Psoas muscle (tissue), 7 donors: ENCODE measurements at regions not wholly inside any gene's neighbourhood (a gene's known extent, or its start where the extent isn't known, plus 50 kb on each side); places are given as distances from the start of the nearest gene placed in this dataset.

Source experiments
- ATAC-seq, 4 donors: fragments of 200-7000 bp; cut with Tn5 transposase; one replicate each; pipeline ENCODE4 v1.9.1; 2020; ENCODE audit warnings: moderate library complexity in 3 of 4, mild to moderate bottlenecking in 2 of 4
- DNase-seq, 2 donors: peaks; one replicate each; pipeline ENCODE4 v3.0.0-alpha.2; 2020
- H3K27ac ChIP-seq: fragments of 200-600 bp; one replicate; pipeline ENCODE4 v1.8.0; 2022
- H3K27me3 ChIP-seq, 3 donors: fragments of 200-600 bp in 1 of 3; one replicate each; pipeline versions ENCODE4 v1.6.1 to v1.8.0; 2013 to 2022; ENCODE audit warnings: low read length in 2 of 3, mild to moderate bottlenecking in 2 of 3, moderate library complexity in 1 of 3; ENCODE audit not compliant: insufficient read depth in 3 of 3
- H3K36me3 ChIP-seq, 2 donors: fragments of 200-600 bp in 1 of 2; one replicate each; pipeline versions ENCODE4 v1.6.1 to v1.8.0; 2013 to 2022; ENCODE audit warnings: low read depth in 1 of 2, mild to moderate bottlenecking in 1 of 2, moderate library complexity in 1 of 2; ENCODE audit not compliant: insufficient read depth in 1 of 2
- H3K4me1 ChIP-seq: fragments of 200-600 bp; one replicate; pipeline ENCODE4 v1.8.0; 2022
- H3K4me3 ChIP-seq: fragments of 200-600 bp; one replicate; pipeline ENCODE4 v1.8.0; 2022; ENCODE audit warnings: mild to moderate bottlenecking
- H3K9me3 ChIP-seq: fragments of 200-600 bp; one replicate; pipeline ENCODE4 v1.8.0; 2022
- WGBS, 3 donors: extraction: QIAGEN DNeasy Blood & Tissue Kit; methylation state at CpG; one replicate each; pipeline versions ENCODE4 v1.1.6 to v1.1.7; 2013; 5-methylcytosine and 5-hydroxymethylcytosine counted together
- intact Hi-C, 2 donors: fragments of 100-400 bp; cut with DNase I; formaldehyde crosslinking; loops; one replicate each; pipeline versions ENCODE4 v1.11.0 to v1.14.2; 2022
- TF ChIP-seq, protein P1 (sequence below): fragments of 200-600 bp; IDR thresholded peaks from one replicate; pipeline ENCODE4 v1.8.0; 2022; ENCODE audit warnings: antibody characterized with exemption
- donor health status: healthy with polysubstance abuse.
- donor health status: DM: no; HTN: no; CAD: no; lungs with moderate emphysema.
- donor health status: Bipolar disorder and iron deficiency.
- donor health status: healthy.
- donor health status: DM: yes; HTN: yes; CAD: no.
- donor health status: DM: no; HTN: no; CAD: no.
- donor health status: DM: yes; HTN: yes; CAD: no.

DNA sequence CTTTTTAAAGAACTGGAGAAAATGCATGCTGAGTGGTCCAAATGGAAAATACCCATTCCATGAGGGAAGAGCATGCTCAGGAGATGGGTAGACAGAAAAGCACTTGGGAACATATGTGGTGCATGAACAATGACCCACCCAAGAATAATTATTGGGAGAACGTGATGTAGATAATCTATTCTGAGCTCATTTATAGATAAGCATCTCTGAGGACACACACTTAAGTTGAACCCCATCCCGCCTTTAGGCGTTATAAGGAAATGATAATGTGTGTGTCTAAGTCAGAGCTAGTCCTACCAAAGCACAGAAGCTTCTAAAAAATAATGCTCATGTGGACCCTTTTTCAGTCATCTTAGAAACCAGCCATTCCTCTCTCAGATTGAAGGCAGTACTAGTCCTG is 189.9 kb downstream of the KTN1 start:
- no peak for ATAC-seq
- no peaks in the 10 kb centered on the region for H3K27me3 ChIP-seq
- no peak for DNase-seq

DNA sequence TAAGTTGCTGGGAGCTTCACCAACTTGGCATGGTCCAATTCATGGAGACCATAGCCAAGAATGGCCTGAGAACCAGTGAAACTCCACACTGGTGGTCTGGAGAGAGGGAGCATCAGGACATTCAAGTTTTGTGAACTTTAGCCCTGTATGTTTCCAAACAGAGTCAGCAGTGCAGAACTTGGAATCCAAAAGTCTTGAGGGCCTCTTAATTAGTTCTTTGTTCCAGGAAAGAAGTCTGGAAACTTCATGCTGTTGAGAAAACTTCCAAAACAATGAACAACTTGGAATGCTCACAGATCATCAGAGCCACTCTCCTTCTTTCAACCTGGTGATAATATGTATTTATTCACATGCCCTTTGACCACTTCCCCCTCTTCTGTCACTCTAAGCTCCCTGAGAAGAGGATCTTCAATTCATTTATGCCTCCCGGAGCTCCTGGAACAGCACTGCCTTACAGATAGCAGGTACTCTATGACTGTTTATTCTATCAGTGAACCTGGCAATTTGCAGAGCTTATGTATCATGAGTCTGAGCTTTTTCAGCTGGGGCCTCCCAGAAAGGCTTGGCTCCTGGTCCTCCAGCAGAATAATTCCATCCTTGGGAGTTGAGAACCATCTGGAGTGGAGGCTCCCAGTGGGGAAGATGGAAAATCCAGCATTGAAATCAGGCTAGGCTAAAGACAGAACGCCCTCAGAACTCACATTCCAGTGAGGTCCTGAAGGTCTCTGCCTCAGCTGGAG is 191.4 kb downstream of the KTN1 start:
- intact Hi-C loops, result no loop called here
- Histone ChIP-seq H3K27ac (no peak overlapping the region), H3K4me3 (no peak overlapping the region), H3K4me1 (no peaks in the 10 kb centered on the region), H3K27me3 (no peaks in the 10 kb centered on the region), H3K36me3 (no peaks in the 10 kb centered on the region), H3K9me3 (no peaks in the 10 kb centered on the region)
- DNase-seq (no peak), ATAC-seq (no peak)
- TF ChIP-seq, protein P1, sequence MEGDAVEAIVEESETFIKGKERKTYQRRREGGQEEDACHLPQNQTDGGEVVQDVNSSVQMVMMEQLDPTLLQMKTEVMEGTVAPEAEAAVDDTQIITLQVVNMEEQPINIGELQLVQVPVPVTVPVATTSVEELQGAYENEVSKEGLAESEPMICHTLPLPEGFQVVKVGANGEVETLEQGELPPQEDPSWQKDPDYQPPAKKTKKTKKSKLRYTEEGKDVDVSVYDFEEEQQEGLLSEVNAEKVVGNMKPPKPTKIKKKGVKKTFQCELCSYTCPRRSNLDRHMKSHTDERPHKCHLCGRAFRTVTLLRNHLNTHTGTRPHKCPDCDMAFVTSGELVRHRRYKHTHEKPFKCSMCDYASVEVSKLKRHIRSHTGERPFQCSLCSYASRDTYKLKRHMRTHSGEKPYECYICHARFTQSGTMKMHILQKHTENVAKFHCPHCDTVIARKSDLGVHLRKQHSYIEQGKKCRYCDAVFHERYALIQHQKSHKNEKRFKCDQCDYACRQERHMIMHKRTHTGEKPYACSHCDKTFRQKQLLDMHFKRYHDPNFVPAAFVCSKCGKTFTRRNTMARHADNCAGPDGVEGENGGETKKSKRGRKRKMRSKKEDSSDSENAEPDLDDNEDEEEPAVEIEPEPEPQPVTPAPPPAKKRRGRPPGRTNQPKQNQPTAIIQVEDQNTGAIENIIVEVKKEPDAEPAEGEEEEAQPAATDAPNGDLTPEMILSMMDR, result no peak
- WGBS, 3 donors, result 77 to 89% (median 78%) methylated on average over 2 of the region's 2 CpGs

More for the DNA sequence above, 189.9 kb downstream of the KTN1 start:
- no peaks in the 10 kb centered on the region for H3K36me3 ChIP-seq
- no peaks in the 10 kb centered on the region for H3K4me1 ChIP-seq
- intact Hi-C loops, result no loop called here
- TF ChIP-seq, protein P1, result no peak
- no peaks in the 10 kb centered on the region for H3K9me3 ChIP-seq
- H3K27ac ChIP-seq, result no peak overlapping the region
- WGBS, 3 donors, result 92 to 98% (median 93%) methylated on average over 3 of the region's 3 CpGs
- H3K4me3 ChIP-seq, result no peak overlapping the region

DNA sequence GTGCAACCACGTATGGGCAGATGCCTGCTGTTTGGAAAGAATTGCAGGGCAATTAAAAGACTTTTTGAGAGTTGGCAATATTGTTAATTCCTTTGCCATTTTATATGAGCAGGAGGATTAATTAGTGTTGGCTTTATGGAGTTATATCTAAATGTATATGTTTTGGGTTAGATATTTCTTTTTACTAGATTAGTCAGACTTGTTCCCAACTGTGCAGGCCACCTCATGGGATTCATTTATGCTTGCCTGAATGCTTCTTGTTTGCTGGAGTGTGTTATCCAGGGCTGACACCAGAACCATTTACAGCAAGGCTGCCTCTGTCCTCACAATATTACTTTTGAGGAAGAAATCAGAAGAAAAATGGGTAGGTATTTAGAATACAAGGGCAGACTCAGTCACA is 192.5 kb downstream of the KTN1 start:
- H3K27me3 ChIP-seq, result no peaks in the 10 kb centered on the region
- 83 to 91% (median 87%) methylated on average over 1 of the region's 1 CpG for WGBS, 3 donors
- no peak for DNase-seq
- H3K4me1 ChIP-seq, result no peaks in the 10 kb centered on the region
- ATAC-seq, result no peak
- no peak overlapping the region for H3K4me3 ChIP-seq
- intact Hi-C loops, result no loop called here
- H3K9me3 ChIP-seq, result no peaks in the 10 kb centered on the region
- no peaks in the 10 kb centered on the region for H3K36me3 ChIP-seq
- TF ChIP-seq, protein P1, result no peak
- no peak overlapping the region for H3K27ac ChIP-seq

DNA sequence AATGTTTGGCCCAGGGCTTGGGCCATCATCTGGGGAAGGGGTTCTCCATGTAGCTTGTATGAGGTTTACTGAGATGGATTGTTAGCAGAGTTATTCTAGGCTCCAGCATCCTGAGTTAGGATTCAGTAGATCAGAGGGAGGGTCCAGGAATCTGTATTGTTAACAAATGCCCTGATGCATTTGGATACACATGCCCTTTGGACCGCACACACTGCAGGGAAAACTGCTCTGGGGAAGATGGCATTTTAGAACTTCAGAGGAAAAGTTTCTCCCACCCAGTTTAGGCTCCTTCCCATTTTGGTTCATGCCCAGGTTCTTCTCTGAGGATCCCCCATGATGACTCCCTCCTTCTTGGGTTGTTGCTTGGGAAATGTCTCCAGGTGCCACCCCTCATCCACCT is 193.3 kb downstream of the KTN1 start:
- Histone ChIP-seq H3K4me1 (no peaks in the 10 kb centered on the region), H3K27ac (no peak overlapping the region), H3K27me3 (no peaks in the 10 kb centered on the region), H3K36me3 (no peaks in the 10 kb centered on the region), H3K4me3 (no peak overlapping the region), H3K9me3 (no peaks in the 10 kb centered on the region)
- intact Hi-C loops, result no loop called here
- DNase-seq, result no peak
- ATAC-seq, result no peak
- TF ChIP-seq, protein P1, result no peak
- WGBS, 3 donors, result 95 to 100% (median 98%) methylated on average over 1 of the region's 1 CpG

DNA sequence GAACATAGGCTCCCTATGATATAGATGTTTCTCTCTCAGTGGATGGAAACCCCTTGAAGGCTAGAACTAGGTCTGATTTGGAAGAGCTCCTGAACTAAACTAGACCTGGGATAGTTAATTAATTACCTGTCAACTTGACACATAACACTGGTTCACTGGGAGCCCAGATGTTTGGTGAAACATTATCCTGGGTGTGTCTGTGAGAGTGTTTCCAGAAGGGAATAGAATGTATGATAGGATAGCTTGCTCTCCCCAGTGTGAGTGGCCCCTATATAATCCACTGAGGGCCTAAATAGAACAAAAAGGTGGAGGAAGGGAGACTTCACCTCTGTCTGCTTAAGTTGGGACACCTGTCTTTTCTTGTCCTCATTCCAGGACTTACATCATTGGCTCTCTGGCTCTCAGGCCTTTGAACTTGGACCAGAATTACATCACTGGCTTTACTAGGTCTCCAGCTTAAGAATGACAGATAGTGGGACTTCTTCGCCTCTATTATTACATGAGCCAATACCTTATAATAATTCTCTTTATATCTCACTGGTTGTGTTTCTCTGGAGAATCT is 194.1 kb downstream of the KTN1 start:
- Histone ChIP-seq H3K27me3 (no peaks in the 10 kb centered on the region), H3K4me1 (no peaks in the 10 kb centered on the region), H3K9me3 (no peaks in the 10 kb centered on the region), H3K4me3 (no peak overlapping the region), H3K36me3 (no peaks in the 10 kb centered on the region), H3K27ac (no peak overlapping the region)
- TF ChIP-seq, protein P1, result no peak
- ATAC-seq, result no peak
- 50 to 78% (median 67%) methylated on average over 1 of the region's 1 CpG for WGBS, 3 donors
- no peak for DNase-seq
- intact Hi-C loops, result no loop called here
